ENCODE measurements at regions not wholly inside any gene's neighbourhood (a gene's known extent, or its start where the extent isn't known, plus 50 kb on each side); places are given as distances from the start of the nearest gene placed in this dataset.

DNA sequence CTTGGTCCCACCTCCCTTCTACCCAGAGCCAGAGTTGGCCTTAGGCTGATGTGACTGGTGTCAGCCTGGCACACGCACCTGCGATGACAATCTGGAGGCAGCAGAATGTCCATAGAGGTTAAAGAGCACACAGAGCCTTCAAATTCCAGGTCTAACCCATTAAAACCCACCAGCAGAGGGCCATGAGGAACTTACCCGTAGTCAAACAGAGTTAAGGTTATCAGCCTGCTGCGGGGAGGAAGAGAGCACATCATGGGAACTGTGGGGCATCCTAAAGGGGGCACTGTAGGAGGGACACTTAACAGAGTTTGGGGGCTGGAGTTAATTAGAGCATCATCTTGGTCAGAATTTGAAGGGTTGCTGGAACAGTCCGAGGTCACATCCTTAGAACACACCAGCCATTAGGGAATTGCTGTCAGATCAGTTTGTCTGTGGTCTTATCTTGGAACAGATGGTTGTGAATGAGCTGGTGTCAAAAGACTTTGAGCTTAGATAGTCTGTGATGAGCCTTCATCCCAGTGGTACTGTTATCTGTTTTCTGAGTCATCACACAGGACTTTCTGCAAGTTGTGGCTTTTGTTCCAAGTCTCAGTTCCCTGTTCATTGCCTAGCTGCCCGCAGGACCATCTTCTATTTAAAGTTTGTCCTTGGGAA, 248.6 kb downstream of the LOXHD1 start (continued):
- TF ChIP-seq HES1 (IDR thresholded peaks at IDR 0.05; ENCODE audit: low read depth), result peak; percentile 71
- TF ChIP-seq NUFIP1 (IDR thresholded peaks at IDR 0.05; ENCODE audit: partially characterized antibody), result no peak
- TF ChIP-seq MTA3 (IDR thresholded peaks at IDR 0.05; ENCODE audit: borderline replicate concordance), result peak; percentile 33; the same call in 1 of the 2 replicates
- TF ChIP-seq CREB5 (CRISPR knock-in tag; IDR thresholded peaks at IDR 0.05), result no peak
- peak; percentile 84 for TF ChIP-seq JUN (IDR thresholded peaks at IDR 0.05; ENCODE audit: borderline replicate concordance, low read depth, low read length)
- TF ChIP-seq JUN (CRISPR knock-in tag; IDR thresholded peaks at IDR 0.05; ENCODE audit: borderline replicate concordance), result no peak
- 0 out of 2 replicates have a peak, but pooled peaks have one; percentile 37 for TF ChIP-seq ETV1 (tag; conservative IDR thresholded peaks at IDR 0.05; ENCODE audit: low read depth)
- TF ChIP-seq ZBTB7A (IDR thresholded peaks at IDR 0.05; ENCODE audit: borderline replicate concordance, control insufficient read depth, low read depth, low read length), result no peak
- TF ChIP-seq, protein P1, sequence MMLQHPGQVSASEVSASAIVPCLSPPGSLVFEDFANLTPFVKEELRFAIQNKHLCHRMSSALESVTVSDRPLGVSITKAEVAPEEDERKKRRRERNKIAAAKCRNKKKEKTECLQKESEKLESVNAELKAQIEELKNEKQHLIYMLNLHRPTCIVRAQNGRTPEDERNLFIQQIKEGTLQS (IDR thresholded peaks at IDR 0.05), result peak; percentile 91
- TF ChIP-seq, protein P1 (CRISPR knock-in tag; conservative IDR thresholded peaks at IDR 0.05), result no peak
- no peak for TF ChIP-seq MIER1 (IDR thresholded peaks at IDR 0.05; ENCODE audit: low read depth)
- TF ChIP-seq GTF2A2 (tag; IDR thresholded peaks at IDR 0.05), result no peak
- TF ChIP-seq NFIX (CRISPR knock-in tag; IDR thresholded peaks at IDR 0.05; ENCODE audit: low read depth), result no peak
- peak; percentile 77; the same call in 1 of the 2 replicates for TF ChIP-seq ZNF584 (CRISPR knock-in tag; IDR thresholded peaks at IDR 0.05; ENCODE audit: low read depth)
- no peak for TF ChIP-seq DDX20 (tag; IDR thresholded peaks at IDR 0.05; ENCODE audit: low read depth)
- peak; percentile 57 for TF ChIP-seq L3MBTL2 (IDR thresholded peaks at IDR 0.05)
- TF ChIP-seq MYNN (IDR thresholded peaks at IDR 0.05), result 0 out of 2 replicates have a peak, but pooled peaks have one; percentile 22
- TF ChIP-seq MYNN (CRISPR knock-in tag; IDR thresholded peaks at IDR 0.05), result no peak
- no peak for TF ChIP-seq TEAD2 (tag; IDR thresholded peaks at IDR 0.05)
- no peak for TF ChIP-seq RBM39 (optimal IDR thresholded peaks at IDR 0.05; ENCODE audit: low read depth, low read length)
- no peak for TF ChIP-seq KAT2B (IDR thresholded peaks at IDR 0.05; ENCODE audit: low read depth, low read length)
- no peak for TF ChIP-seq MCM5 (IDR thresholded peaks at IDR 0.05; ENCODE audit: low read depth)
- no peak for TF ChIP-seq POLR2H (tag; IDR thresholded peaks at IDR 0.05; ENCODE audit: low read depth)
- TF ChIP-seq, protein P2, sequence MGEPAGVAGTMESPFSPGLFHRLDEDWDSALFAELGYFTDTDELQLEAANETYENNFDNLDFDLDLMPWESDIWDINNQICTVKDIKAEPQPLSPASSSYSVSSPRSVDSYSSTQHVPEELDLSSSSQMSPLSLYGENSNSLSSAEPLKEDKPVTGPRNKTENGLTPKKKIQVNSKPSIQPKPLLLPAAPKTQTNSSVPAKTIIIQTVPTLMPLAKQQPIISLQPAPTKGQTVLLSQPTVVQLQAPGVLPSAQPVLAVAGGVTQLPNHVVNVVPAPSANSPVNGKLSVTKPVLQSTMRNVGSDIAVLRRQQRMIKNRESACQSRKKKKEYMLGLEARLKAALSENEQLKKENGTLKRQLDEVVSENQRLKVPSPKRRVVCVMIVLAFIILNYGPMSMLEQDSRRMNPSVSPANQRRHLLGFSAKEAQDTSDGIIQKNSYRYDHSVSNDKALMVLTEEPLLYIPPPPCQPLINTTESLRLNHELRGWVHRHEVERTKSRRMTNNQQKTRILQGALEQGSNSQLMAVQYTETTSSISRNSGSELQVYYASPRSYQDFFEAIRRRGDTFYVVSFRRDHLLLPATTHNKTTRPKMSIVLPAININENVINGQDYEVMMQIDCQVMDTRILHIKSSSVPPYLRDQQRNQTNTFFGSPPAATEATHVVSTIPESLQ (CRISPR knock-in tag; IDR thresholded peaks at IDR 0.05), result no peak
- TF ChIP-seq ILK (tag; IDR thresholded peaks at IDR 0.05; ENCODE audit: borderline replicate concordance, low read depth), result no peak
- no peak for TF ChIP-seq NONO (IDR thresholded peaks at IDR 0.05; ENCODE audit: low read depth in 2 of 2, low read length in 1 of 2)
